HG02623 (cell line): ENCODE measurements at regions not wholly inside any gene's neighbourhood (a gene's known extent, or its start where the extent isn't known, plus 50 kb on each side); places are given as distances from the start of the nearest gene placed in this dataset.
"Not testable (repeated sequence)": the region's sequence is repeated elsewhere in the genome, so short reads cannot be mapped to it uniquely, and the experiment has no call there.

Experiments
- ATAC-seq: cut with Tn5 transposase; IDR thresholded peaks from one replicate; pipeline ENCODE4 v1.9.1; 2021; ENCODE audit warnings: moderate library complexity; ENCODE audit not compliant: unreplicated experiment

DNA sequence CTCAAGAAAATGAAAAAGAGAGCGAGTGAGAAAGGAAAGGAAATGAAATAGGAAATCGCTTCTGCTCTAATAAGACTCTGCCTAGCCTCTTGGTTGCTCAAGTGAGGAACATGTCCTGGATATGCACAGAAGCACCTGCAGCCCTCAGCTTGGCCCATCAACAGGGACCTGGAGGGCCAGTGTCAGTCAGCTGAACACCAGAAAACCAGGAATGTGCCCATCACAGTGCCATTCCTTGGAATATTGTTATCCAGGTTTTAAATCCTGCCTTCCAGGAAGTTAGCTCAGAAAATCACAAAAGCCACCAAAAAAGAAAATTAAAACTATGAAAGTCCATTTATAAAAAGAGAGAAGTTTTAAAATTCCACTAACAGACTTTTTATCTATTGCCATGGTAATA lies 173.4 kb upstream of the TPM1 start:
- ATAC-seq: no peak

DNA sequence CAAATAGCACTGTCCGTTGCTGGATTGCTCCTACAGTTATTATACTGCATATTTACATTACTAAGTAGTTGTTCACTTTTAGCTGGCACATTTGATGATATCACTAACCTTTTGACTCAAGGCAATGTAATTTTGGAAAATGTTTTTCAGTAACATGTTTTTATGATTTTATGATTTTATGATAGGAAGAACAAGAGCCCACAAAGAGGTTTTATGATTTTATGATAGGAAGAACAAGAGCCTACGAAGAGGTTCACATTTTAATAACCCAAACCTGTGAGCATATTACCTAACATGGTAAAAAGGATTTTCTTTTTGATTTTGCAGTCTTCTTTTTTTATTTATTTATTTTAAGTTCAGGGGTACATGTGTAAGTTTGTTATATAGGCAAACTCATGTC lies 172.3 kb upstream of the TPM1 start:
- no peak for ATAC-seq

DNA sequence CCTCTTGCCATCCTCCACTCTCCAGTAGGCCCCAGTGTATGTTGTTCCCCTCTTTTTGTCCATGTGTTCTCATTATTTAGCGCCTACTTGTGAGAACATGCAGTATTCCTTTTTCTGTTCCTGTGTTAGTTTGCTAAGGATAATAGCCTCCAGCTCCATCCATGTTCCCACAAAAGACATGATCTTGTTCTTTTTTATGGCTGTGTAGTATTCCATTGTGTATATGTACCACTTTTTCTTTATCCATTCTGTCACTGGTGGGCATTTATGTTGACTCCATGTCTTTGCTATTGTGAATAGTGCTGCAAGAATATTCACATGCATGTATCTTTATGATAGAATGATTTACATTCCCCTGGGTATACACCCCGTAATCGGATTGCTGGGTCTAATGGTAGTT lies 171.8 kb upstream of the TPM1 start:
- not testable (repeated sequence) for ATAC-seq

DNA sequence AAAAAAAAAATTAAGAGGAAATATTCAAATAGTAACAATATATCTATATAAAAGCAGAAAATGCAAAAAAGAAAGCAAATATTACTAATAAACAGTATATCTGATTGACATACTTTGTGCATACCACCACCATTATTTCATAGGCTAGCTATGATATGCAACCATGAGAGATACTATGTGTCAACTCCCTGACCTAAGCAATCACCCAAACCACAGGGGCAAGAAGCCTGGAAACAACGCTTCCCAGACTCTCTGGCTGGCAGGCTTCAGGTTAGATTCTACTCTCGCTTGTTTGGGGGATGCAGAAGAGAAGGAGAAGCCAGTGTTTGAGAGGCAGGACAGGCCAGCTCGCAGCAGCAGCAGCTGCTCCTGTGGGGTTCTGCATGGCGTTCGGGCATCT lies 169.3 kb upstream of the TPM1 start:
- no peak for ATAC-seq

DNA sequence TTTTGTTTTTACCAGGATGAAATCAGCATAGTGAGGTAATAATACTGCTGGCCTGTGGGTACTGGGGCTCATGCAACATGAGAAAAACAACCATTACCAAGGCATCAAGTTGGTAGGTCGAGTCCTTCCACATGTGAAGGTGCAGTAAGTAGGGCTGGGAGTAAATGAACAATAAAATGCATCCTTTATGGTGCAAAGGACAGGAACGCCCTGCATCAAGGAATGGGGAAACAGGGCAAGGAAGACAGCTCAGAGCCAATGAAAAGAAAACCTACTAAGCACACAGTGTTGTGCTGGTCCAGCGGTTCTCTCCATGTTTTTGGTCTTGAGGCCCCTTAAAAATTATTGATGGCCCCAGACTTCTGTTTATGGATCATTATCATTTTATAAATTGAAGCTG lies 168.5 kb upstream of the TPM1 start:
- no peak for ATAC-seq

DNA sequence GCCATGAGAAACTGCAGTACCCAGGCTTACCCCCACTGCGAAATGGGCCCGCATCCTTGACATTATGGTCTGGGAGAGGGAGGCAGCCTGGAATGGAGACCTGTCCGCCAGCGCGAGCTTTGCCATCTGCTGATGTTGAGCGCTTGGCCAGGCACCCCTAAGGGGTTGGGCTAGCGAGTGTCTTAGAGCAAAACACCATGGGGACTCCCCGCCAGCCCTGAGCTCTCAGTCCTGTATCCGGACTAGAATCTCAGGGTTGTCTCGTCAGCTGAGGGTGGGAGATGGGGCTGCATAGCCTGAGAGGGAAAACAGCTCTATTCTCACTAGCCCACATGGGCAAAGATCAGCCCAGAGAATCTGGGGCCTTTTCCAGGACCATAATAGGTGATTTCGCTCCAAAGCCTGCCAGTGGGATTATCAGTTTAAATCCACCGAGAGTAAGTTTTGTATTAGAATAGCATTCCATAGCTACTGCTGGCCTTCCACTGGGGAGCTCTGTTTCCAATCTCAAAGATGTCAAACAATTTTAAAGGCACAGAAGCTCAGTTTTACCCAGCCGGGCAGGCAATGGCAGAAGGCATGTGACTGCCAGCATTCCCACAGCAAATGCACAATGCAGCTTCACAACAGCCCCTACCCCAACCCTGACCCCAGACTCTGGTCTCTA lies 167.5 kb upstream of the TPM1 start:
- ATAC-seq: no peak

DNA sequence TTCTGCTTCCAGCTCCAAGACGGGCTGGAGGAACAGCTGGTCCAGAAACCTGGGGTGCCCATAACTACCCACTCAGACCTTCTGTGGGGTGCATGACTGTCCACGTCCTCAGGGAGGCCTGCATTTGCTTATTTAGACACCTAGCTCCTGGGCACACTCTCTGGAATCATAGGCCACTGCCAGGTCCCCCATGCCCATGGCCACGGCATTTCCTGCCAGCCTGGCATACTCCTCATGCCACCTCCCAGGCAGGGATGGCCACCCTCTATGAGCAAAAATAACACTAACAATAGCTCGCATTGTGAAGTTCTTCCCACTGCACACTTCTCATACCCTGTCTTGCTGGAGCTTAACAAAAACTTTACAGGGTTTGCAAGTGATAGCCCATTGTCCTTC lies 166.9 kb upstream of the TPM1 start:
- ATAC-seq: no peak

DNA sequence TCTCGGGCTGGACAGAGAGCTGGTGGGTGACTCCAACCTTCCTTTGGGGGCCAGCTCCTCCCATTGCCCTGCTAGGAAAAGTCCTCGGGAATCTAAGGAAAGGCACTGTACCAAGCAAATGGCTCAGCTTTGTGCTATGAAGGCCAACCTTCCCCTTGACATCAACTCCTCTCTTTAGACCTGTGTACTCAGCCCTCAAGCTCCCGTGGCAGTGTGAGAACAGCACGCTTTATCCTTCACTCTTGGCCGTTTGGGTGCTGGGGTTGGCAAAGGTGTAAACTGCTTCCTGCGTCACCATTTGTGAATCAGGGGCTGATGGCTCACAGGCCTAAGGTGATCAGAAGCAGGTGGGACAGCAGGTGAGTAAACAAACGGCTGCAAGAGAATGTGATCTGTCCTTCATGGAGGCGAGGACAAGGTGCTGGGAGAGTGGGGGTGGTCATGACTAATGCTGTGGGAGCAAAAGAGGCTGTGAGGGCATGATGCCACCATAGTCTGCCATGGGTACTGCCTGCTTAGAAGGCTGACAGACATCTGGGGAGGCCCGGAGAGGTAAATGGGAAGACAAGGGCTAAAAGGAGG lies 165.2 kb upstream of the TPM1 start:
- no peak for ATAC-seq

DNA sequence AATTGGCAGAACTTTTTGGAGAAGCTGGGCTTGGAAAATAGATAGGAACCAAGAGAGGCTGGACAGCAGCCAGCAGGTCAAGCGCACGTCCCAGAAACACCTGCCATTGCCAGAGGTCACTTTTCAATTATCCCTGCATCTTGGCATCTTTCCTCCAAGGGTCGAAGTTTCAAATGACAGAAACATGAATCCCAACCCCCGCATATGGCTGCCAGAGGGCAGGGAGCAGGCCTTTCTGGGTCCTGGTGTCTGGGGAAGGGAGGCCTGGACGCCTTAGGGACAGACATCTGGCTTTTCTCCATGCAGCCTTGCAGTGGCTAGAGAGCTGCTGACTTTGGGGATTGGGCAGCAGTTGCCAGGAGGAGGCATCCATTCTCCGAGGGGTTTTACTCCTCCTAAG lies 164.5 kb upstream of the TPM1 start:
- ATAC-seq: no peak

DNA sequence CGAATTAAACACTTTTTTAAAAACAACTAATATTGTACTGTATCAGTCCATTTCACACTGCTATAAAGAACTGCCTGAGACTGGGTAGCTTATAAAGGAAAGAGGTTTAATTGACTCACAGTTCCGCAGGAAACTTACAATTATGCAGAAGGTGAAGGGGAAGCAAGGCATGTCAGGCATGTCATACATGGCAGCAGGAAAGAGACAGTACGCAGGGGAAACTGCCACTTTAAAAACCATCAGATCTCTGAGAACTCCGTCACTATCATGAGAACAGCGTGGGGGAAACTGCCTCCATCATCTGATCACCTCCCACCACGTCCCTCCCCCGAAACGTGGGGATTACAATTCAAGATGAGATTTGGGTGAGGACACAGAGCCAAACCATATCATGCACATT lies 162.8 kb upstream of the TPM1 start:
- no peak for ATAC-seq

DNA sequence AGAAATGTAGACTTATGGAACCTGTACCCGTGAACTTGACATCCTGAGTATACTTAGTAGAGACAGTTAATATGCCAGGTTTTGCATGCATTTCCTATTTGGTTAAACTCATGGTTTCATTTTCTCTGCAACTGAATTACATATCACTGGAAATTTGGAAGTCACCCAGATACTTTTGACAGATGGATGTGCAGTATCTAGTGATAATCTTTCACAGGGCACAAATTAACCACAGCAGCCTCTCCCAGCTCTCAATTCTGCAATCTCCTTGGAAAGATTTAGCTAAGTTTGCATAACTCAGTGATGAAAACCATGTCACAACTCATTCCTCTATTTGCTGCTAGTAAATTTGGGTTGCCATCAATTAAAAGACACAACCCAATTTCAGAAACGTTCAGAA lies 162.3 kb upstream of the TPM1 start:
- ATAC-seq: no peak

DNA sequence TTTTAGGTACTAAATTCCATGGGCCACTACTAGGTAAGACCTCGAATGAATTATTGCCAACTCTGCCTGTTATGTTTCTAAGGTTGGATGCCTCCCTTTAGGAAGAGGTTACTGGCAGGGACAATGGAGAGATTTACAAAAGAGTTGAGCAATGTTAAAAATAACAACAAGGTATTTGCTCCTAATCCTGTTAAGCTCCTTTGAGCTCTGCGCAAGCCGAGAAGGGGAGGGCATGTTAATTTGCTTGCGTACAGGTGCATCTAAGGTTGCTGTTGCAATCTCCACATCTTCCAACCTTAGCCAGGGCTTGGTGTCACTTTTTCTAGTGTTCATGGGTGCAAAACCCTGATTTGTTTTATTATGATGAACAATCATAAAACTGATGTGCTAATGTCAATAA lies 161.5 kb upstream of the TPM1 start:
- no peak for ATAC-seq

DNA sequence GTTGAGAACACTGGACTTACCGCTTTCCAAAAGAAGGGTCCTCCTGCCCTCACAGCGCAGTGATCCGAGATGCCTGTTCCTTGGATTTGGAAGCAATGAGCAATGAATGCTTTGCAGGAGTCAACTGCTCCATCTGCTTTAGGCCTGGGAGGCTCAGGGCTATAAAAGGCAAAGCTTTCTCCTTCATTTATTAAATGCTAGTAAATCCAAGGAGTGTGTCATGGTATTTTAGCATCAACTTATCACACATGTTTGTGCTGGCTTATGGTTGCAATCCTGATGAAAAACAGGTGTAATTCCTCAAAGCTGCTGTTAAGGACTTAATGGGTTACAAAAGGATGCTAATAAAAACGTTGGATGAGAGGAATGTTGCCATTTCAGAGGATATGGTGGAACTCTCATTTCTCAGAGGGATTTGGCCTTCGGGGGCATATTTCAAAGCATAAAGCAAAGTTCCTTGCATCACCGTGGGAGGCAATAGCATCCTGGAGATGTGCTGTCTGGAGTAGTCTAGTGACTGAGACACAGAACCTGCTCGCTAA lies 158.5 kb upstream of the TPM1 start:
- ATAC-seq: no peak

DNA sequence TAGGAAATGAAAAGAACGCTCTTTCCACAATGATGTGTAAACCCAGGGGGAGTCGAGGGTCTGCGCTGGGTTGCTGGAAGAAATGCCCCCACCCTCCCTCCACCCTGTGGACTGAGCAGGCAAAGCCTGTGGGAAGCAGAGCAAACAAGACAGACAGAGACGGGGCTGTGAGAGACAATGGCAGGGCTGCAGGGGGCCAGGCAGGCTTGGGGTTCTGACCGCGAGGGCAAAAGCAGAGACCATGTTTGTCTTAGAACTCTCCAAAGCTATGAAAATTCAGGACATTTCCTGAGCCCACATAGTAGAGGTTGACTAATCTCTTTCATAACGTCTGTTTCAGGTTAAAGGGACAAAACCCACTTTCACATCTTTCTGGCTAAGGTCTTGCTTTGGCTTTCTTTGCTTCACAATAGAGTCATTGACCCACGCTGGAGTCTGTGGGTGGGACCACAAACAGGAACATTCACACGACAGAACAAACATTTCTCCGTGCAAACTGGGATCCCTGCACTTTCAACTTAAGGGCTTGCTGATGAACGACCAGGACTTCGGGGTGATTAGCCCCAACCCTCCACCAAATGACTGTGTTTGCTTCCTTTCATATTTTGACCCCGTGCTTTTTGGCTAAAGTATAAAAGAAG lies 156.0 kb upstream of the TPM1 start:
- no peak for ATAC-seq

DNA sequence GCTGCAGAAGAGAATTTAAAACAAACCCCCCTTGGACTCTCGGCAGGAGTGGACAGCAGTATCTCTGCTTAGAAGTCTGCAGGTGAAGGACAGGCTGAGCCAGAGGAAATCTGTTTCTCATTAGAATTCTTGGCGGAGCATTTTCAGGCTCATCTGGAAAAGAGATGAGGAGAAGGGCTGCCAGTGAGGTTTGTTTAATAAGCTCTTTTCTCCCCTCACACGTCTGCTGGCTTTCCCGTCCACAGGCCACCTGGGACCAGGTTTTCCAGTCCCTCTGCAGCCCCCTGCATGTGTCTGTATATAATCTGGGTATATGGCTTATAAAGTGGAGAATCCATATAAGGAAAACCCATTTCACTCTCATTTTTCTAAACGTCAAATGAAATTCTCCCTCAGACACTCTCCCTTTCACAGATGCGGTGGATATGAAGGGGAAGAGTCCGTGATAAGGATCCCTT lies 155.4 kb upstream of the TPM1 start:
- no peak for ATAC-seq

DNA sequence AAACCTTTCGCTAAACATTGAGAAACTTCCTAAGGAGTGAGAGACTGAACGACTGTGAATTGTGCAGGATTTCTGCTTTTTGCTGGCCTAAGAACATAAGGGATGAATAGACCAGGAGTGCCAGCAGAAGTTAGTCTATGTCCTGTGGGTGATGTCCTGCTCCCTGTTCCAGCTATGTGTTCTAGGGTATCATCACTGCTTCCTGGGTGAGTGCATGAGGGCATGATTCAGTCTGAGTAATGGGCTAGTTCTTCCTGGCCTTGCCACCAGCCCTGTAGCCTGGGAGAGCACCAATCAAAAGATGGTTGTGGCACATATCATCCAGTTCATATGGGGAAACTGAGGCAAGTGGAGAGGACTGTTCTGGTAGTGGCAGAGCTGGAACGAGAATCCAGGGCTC lies 153.9 kb upstream of the TPM1 start:
- ATAC-seq: no peak

DNA sequence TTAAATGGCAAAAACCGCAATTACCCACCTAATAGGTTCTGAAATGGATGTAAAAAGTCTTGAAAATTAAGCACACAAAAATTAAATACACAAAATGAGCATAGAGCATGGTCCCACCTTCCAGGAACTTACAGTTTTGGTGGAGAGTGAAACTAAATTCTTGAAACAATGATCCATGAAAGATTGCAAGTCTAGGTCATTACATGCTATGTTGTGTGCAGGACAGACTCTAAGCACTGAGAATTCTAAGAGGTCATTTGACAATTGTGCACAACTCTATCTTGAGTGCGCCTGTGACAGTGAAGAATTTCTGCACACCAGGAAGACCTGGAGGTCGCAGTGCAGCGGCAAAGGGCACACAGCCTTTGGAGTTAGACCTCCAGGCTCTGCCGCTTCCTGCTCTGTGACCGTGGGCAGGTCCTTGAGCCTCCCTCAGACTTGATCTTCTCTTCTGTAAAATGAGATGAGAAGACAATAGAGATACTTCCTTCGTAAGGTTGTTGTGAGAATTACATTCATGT lies 153.3 kb upstream of the TPM1 start:
- ATAC-seq: no peak

DNA sequence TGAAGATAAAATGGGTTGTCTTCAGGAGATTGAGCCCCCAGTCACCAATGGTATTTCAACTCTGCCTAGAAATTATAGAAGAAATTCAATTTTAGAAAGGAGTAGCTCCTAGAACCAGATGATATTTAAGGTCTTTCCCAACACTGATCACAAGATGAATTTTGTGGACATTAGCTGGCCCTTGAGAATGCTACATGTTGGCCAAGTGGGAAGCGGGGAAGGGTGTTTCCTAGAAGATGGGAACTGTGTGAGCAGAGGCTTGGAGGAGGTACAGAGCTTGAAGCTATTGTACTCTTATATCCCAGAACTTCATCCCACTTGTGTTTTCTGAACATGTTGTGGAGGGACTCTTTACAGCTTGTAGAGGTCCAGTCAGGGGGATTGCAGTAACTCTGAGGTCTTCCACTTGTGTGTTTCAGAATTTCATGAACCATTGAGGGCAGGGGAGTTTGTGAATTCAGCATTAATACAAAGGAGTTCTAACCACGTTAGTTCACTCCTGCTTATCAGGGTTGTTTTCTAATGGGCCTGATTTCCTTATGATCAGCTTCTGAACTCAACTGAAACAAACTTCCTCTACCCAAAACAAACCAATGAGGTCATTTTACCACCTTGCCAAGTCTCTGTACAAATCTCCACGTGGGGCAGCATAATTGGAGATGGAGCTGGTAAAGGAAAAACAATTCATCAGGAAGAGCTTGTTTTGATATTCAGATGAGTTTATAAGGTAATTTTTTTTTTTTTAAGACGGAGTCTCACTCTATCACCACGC lies 152.6 kb upstream of the TPM1 start:
- no peak for ATAC-seq

DNA sequence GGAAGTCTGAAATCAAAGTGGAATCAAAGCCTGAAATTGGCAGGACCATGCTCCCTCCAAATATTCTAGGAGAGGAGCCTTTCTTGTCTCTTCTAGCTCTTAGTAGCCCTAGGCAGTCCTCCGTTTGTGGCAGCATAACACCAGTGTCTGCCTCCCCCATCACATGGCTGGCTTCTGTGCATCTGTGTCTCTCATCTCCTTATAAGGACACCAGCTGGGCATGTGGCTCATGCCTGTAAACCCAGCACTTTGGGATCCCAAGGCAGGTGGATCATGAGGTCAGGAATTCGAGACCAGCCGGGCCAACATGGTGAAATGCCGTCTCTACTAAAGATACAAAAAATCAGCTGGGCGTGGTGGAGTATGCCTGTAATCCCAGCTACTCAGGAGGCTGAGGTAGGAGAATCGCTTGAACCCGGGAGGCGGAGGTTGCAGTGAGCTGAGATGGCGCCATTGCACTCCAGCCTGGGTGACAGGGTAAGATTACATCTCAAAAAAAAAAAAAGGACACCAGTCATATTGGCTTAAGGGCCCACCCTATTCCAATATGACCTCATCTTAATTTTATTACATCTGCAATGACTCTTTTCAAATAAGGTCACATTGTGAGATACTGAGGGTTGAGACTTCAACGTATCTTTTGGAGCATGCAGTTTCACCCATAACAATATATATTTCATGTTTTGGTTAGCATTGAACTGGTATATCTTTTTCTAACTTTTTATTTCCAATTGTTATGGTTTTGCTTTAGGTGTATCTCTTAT lies 148.0 kb upstream of the TPM1 start:
- ATAC-seq: no peak

DNA sequence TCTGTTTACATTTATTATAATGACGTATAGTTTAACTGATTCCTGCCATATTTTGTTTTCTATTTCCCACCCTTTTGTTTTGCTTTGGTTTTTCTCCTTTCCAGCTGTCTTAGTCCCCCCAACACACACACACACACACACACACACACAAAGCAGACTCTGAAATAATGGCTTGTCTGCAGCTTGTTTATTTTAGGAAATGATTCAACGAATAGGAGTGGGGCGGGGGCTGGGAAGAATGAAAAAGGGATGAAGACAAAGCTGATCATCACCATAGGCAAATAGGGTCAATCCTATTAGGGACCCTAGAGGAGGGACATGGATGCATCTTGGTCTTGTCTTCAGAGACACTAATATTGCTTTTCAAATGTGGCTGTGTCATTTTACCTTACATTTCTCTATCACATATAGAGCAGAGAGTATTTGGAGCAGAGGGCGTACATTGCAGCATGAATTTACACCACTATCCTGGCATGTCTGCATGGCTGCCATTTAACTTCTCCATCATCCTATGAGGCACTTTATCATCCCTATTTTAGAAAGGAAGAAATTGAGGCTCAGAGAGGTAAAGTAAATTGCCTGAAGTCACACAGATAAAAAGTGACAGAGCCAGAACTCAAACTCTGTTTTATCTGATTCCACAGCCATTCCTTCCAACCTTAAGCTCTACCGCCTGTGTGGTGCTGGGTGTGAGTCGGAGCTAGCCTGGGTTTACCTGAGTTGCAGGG lies 147.2 kb upstream of the TPM1 start:
- no peak for ATAC-seq
